Prostate gland (tissue), 2 donors: ENCODE measurements at regions not wholly inside any gene's neighbourhood (a gene's known extent, or its start where the extent isn't known, plus 50 kb on each side); places are given as distances from the start of the nearest gene placed in this dataset.

Experiments used
- POLR2AphosphoS5 ChIP-seq: sonication (generic); formaldehyde crosslinking; IDR thresholded peaks from one replicate; pipeline ENCODE4 v1.6.1; 2017; ENCODE audit warnings: antibody characterized with exemption
- TF ChIP-seq, protein P1 (sequence below), 4 experiments: fragments of 200-600 bp in 2 of 4; fragments of 450-650 bp in 2 of 4; sonication (generic) in 2 of 4; IDR thresholded peaks; 1 replicate in 3 of 4; 2 replicates in 1 of 4; pipeline ENCODE4 v1.5.1; 2016 to 2019; ENCODE audit warnings: antibody characterized with exemption in 4 of 4, mild to moderate bottlenecking in 2 of 4, moderate library complexity in 2 of 4

GRCh38 chr13:47220453-47221140, 323.7 kb upstream of the HTR2A start:
- TF ChIP-seq, protein P1, sequence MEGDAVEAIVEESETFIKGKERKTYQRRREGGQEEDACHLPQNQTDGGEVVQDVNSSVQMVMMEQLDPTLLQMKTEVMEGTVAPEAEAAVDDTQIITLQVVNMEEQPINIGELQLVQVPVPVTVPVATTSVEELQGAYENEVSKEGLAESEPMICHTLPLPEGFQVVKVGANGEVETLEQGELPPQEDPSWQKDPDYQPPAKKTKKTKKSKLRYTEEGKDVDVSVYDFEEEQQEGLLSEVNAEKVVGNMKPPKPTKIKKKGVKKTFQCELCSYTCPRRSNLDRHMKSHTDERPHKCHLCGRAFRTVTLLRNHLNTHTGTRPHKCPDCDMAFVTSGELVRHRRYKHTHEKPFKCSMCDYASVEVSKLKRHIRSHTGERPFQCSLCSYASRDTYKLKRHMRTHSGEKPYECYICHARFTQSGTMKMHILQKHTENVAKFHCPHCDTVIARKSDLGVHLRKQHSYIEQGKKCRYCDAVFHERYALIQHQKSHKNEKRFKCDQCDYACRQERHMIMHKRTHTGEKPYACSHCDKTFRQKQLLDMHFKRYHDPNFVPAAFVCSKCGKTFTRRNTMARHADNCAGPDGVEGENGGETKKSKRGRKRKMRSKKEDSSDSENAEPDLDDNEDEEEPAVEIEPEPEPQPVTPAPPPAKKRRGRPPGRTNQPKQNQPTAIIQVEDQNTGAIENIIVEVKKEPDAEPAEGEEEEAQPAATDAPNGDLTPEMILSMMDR (IDR thresholded peaks at IDR 0.05), result no peak
- TF ChIP-seq POLR2AphosphoS5, result no peak
